ENCODE measurements at regions not wholly inside any gene's neighbourhood (a gene's known extent, or its start where the extent isn't known, plus 50 kb on each side); places are given as distances from the start of the nearest gene placed in this dataset.

GRCh38 chr12:34291001-34291400 is 268.7 kb downstream of the ALG10 start:
- no peak for DNase-seq

- DNase-seq = no peak
These were observed 269.2 kb downstream of the ALG10 start for GRCh38 chr12:34291426-34291901.

- DNase-seq = no peak
These were observed 270.7 kb downstream of the ALG10 start for GRCh38 chr12:34292736-34293625.

GRCh38 chr12:34294137-34294536 is 271.8 kb downstream of the ALG10 start:
- no peak for DNase-seq

- DNase-seq = no peak
These were observed 272.5 kb downstream of the ALG10 start for GRCh38 chr12:34294671-34295365.

GRCh38 chr12:34295366-34296142 is 273.3 kb downstream of the ALG10 start:
- no peak for DNase-seq

- DNase-seq = no peak
These were observed 274.1 kb downstream of the ALG10 start for GRCh38 chr12:34296143-34297041.

GRCh38 chr12:34297126-34297789 is 275.0 kb downstream of the ALG10 start:
- DNase-seq = no peak

- no peak for DNase-seq
These were observed 275.5 kb downstream of the ALG10 start for GRCh38 chr12:34297790-34298164.

GRCh38 chr12:34298176-34298970 is 276.1 kb downstream of the ALG10 start:
- DNase-seq = no peak

- DNase-seq = no peak
These were observed 276.9 kb downstream of the ALG10 start for GRCh38 chr12:34298971-34299801.

GRCh38 chr12:34299802-34300193 is 277.5 kb downstream of the ALG10 start:
- DNase-seq = no peak

- no peak for DNase-seq
These were observed 278.3 kb downstream of the ALG10 start for GRCh38 chr12:34300376-34301250.

- DNase-seq = no peak
These were observed 279.2 kb downstream of the ALG10 start for GRCh38 chr12:34301251-34302130.

- no peak for DNase-seq
These were observed 280.0 kb downstream of the ALG10 start for GRCh38 chr12:34302131-34302885.
